OCI-LY7 (cell line): ENCODE measurements at regions not wholly inside any gene's neighbourhood (a gene's known extent, or its start where the extent isn't known, plus 50 kb on each side); places are given as distances from the start of the nearest gene placed in this dataset.

Experiments
- CTCF ChIP-seq: fragments of 200-600 bp; sonication (generic); conservative IDR thresholded peaks from 2 replicates; pipeline ENCODE4 v1.5.1; 2014; ENCODE audit warnings: mild to moderate bottlenecking, antibody characterized with exemption, low read length, moderate library complexity, mixed read lengths
- EZH2phosphoT487 ChIP-seq: fragments of 200-600 bp; sonication (generic); IDR thresholded peaks from 2 replicates; pipeline ENCODE4 v1.6.1; 2018; ENCODE audit warnings: low read depth, borderline replicate concordance, mild to moderate bottlenecking, mixed run types, antibody characterized with exemption, low read length, moderate library complexity, mixed read lengths

GRCh38 chr4:75229806-75230570, 284.2 kb downstream of the RCHY1 start:
- no peak for TF ChIP-seq CTCF
- no peak for TF ChIP-seq EZH2phosphoT487
